Fibroblast of mammary gland (primary cell): ENCODE measurements at regions not wholly inside any gene's neighbourhood (a gene's known extent, or its start where the extent isn't known, plus 50 kb on each side); places are given as distances from the start of the nearest gene placed in this dataset.

Experiments used
- DNase-seq: peaks from one replicate; pipeline ENCODE4 v3.0.0-alpha.2; 2010; ENCODE audit warnings: low read depth
- H3K4me3 ChIP-seq: 2 replicates; pipeline ENCODE4 v1.5.1; 2011; ENCODE audit warnings: low read depth, mild to moderate bottlenecking, low read length, moderate library complexity; ENCODE audit not compliant: control insufficient read depth
- CTCF ChIP-seq: conservative IDR thresholded peaks from 2 replicates; pipeline ENCODE4 v1.5.1; 2011; ENCODE audit warnings: low read depth, low read length, inconsistent platforms; ENCODE audit not compliant: control insufficient read depth, insufficient read depth

GRCh38 chr12:125259178-125259867 lies 194.1 kb downstream of the AACS start:
- DNase-seq, result no peak
- no peak overlapping the region for H3K4me3 ChIP-seq
- no peak for TF ChIP-seq CTCF

- no peak for TF ChIP-seq CTCF
- DNase-seq, result no peak
- H3K4me3 ChIP-seq, result no peak overlapping the region
Observed at GRCh38 chr12:125262851-125263250, 197.6 kb downstream of the AACS start.

- TF ChIP-seq CTCF, result no peak
- no peak for DNase-seq
- H3K4me3 ChIP-seq, result no peak overlapping the region
Observed at GRCh38 chr12:125263385-125263784, 198.2 kb downstream of the AACS start.

- H3K4me3 ChIP-seq, result no peak overlapping the region
- no peak for TF ChIP-seq CTCF
- DNase-seq, result no peak
Observed at GRCh38 chr12:125267114-125267513, 201.9 kb downstream of the AACS start.

GRCh38 chr12:125269276-125269675 lies 204.0 kb downstream of the AACS start:
- H3K4me3 ChIP-seq, result no peak overlapping the region
- TF ChIP-seq CTCF, result no peak
- no peak for DNase-seq

GRCh38 chr12:125271892-125272291 lies 206.7 kb downstream of the AACS start:
- TF ChIP-seq CTCF, result no peak

More at GRCh38 chr12:125271892-125272291, 206.7 kb downstream of the AACS start:
- H3K4me3 ChIP-seq, result no peak overlapping the region
- DNase-seq, result no peak
